DMS 273 treated with DMSO at 0.1 percent for 48 hours (cell line): ENCODE measurements at regions not wholly inside any gene's neighbourhood (a gene's known extent, or its start where the extent isn't known, plus 50 kb on each side); places are given as distances from the start of the nearest gene placed in this dataset.

Experiments used
- DNase-seq: peaks from one replicate; lab custom pipeline; 2025; lab: John Stamatoyannopoulos, UW

- no peak for DNase-seq
These were observed 186.6 kb upstream of the CDH11 start for GRCh38 chr16:65308506-65308905.

GRCh38 chr16:65307286-65307685 lies 185.4 kb upstream of the CDH11 start:
- DNase-seq = no peak

GRCh38 chr16:65306722-65307121 lies 184.9 kb upstream of the CDH11 start:
- no peak for DNase-seq

- DNase-seq = no peak
These were observed 184.4 kb upstream of the CDH11 start for GRCh38 chr16:65306300-65306699.

GRCh38 chr16:65305266-65305959 lies 183.6 kb upstream of the CDH11 start:
- no peak for DNase-seq

- no peak for DNase-seq
These were observed 179.2 kb upstream of the CDH11 start for GRCh38 chr16:65301029-65301428.

GRCh38 chr16:65297453-65297852 lies 175.6 kb upstream of the CDH11 start:
- DNase-seq = no peak

GRCh38 chr16:65295527-65295926 lies 173.7 kb upstream of the CDH11 start:
- DNase-seq = no peak

- DNase-seq = no peak
These were observed 172.8 kb upstream of the CDH11 start for GRCh38 chr16:65294708-65295107.

GRCh38 chr16:65294165-65294564 lies 172.3 kb upstream of the CDH11 start:
- no peak for DNase-seq

GRCh38 chr16:65289022-65289421 lies 167.2 kb upstream of the CDH11 start:
- DNase-seq = no peak

GRCh38 chr16:65287307-65287706 lies 165.4 kb upstream of the CDH11 start:
- DNase-seq = no peak

- DNase-seq = no peak
These were observed 163.5 kb upstream of the CDH11 start for GRCh38 chr16:65285128-65286048.

GRCh38 chr16:65284626-65285025 lies 162.8 kb upstream of the CDH11 start:
- no peak for DNase-seq

- DNase-seq = no peak
These were observed 161.4 kb upstream of the CDH11 start for GRCh38 chr16:65283181-65283651.

GRCh38 chr16:65281586-65281985 lies 159.7 kb upstream of the CDH11 start:
- no peak for DNase-seq

- no peak for DNase-seq
These were observed 159.1 kb upstream of the CDH11 start for GRCh38 chr16:65280845-65281512.

- DNase-seq = no peak
These were observed 157.7 kb upstream of the CDH11 start for GRCh38 chr16:65279576-65279975.

GRCh38 chr16:65278874-65279273 lies 157.0 kb upstream of the CDH11 start:
- DNase-seq = no peak

GRCh38 chr16:65274566-65274965 lies 152.7 kb upstream of the CDH11 start:
- no peak for DNase-seq

GRCh38 chr16:65272699-65273414 lies 151.0 kb upstream of the CDH11 start:
- no peak for DNase-seq

- DNase-seq = no peak
These were observed 150.1 kb upstream of the CDH11 start for GRCh38 chr16:65271996-65272395.
